ENCODE measurements at regions not wholly inside any gene's neighbourhood (a gene's known extent, or its start where the extent isn't known, plus 50 kb on each side); places are given as distances from the start of the nearest gene placed in this dataset.

GRCh38 chr10:29908962-29909361, 150.4 kb downstream of the JCAD start (continued):
- TF ChIP-seq ZBTB10 (tag by site-specific recombination; IDR thresholded peaks at IDR 0.05) (no peak), ZNF214 (tag by site-specific recombination; IDR thresholded peaks at IDR 0.05; ENCODE audit: borderline replicate concordance) (no peak), ZSCAN4 (tag by site-specific recombination; IDR thresholded peaks at IDR 0.05) (no peak), KLF9 (tag by site-specific recombination; IDR thresholded peaks at IDR 0.05; ENCODE audit: low read depth) (no peak), KLF10 (tag by site-specific recombination; IDR thresholded peaks at IDR 0.05) (no peak), ZNF394 (tag by site-specific recombination; IDR thresholded peaks at IDR 0.05; ENCODE audit: borderline replicate concordance) (no peak), PRDM2 (tag by site-specific recombination; IDR thresholded peaks at IDR 0.05; ENCODE audit: borderline replicate concordance) (no peak)

- ChIA-PET POLR2A (no interaction called here), CTCF (interaction anchor here (0.6 kb wide), 1 partner anchor 508 kb away, joined by 3 read pairs; no protein-coding TSS in a partner anchor)
- H3K4me3 ChIP-seq (ENCODE audit: low read depth, low read length), result no peak overlapping the region
- TF ChIP-seq ZSCAN23 (tag by site-specific recombination; IDR thresholded peaks at IDR 0.05) (no peak), ZSCAN4 (tag by site-specific recombination; IDR thresholded peaks at IDR 0.05) (no peak), ZNF169 (tag by site-specific recombination; IDR thresholded peaks at IDR 0.05) (no peak), ZBTB11 (tag by site-specific recombination; conservative IDR thresholded peaks at IDR 0.05; ENCODE audit: low read depth) (no peak), ZNF830 (tag by site-specific recombination; IDR thresholded peaks at IDR 0.05; ENCODE audit: low read depth) (no peak), ZBTB10 (tag by site-specific recombination; IDR thresholded peaks at IDR 0.05) (no peak), ZNF677 (tag by site-specific recombination; IDR thresholded peaks at IDR 0.05) (no peak), OVOL3 (tag by site-specific recombination; IDR thresholded peaks at IDR 0.05) (no peak), KLF17 (tag by site-specific recombination; IDR thresholded peaks at IDR 0.05) (no peak), ZNF658 (tag by site-specific recombination; IDR thresholded peaks at IDR 0.05) (no peak), ZNF416 (tag by site-specific recombination; IDR thresholded peaks at IDR 0.05) (no peak), ZNF561 (tag by site-specific recombination; IDR thresholded peaks at IDR 0.05; ENCODE audit: borderline replicate concordance) (no peak)
Measured at GRCh38 chr10:29900865-29901264, 158.5 kb downstream of the JCAD start.

More at GRCh38 chr10:29900865-29901264, 158.5 kb downstream of the JCAD start:
- Histone ChIP-seq H3K36me3 (ENCODE audit: control insufficient read depth in 2 of 2, insufficient read depth in 1 of 2, low read length in 2 of 2) (no peaks in the 10 kb centered on the region), H3K27ac (ENCODE audit: extremely low read depth, low read depth, low read length) (no peak overlapping the region), H3K9me3 (ENCODE audit: control insufficient read depth, insufficient read depth, low read depth, low read length) (no peaks in the 10 kb centered on the region), H3K4me1 (ENCODE audit: control insufficient read depth, insufficient read depth, low read length) (no peaks in the 10 kb centered on the region)
